ENCODE measurements at regions not wholly inside any gene's neighbourhood (a gene's known extent, or its start where the extent isn't known, plus 50 kb on each side); places are given as distances from the start of the nearest gene placed in this dataset.

DNA sequence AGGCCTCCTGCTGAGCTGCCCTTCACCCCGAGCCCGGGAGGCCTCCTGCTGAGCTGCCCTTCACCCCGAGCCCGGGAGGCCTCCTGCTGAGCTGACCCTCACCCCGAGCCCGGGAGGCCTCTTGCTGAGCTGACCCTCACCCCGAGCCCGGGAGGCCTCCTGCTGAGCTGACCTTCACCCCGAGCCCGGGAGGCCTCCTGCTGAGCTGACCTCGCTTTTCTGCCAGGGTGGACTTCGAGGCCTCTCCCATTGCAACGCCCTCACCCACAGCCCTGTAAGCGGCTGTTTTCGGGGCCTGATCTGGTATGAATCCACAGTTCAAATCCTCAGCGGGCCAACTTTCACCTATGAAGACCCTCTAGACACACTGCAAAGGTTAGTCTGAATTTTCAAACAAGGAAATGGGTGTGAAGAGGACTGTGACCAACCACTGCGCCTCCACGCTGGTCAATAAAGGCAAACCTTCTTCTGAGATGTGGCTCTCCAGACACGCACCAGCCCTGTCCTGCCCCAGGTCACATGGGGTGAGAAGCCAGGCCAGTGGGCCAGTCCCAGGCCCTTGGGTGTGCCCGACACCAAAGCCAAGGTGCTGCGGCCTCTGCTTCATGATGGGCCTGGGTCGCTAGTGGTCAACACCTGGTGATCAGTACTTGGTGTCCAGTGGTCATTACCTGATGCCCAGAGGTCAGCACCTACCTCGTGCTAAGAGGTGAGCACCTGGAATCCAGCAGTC lies 225.1 kb upstream of the SALL3 start:
- H3K4me3 ChIP-seq (replicated peaks in 1 of 3; ENCODE audit: insufficient read depth in 1 of 3, low read depth in 2 of 3, low read length in 3 of 3): no peak overlapping the region
- H3K4me1 ChIP-seq (ENCODE audit: insufficient read depth, low read length): peaks cover 6% of the 10 kb centered on the region; the same call in 1 of the 2 replicates
- BruUV-seq (replicated peaks): no TSS peak
- CTCF ChIA-PET (ENCODE audit: low intra/inter-chr PET ratio, low total read pairs): no interaction called here
- no peaks in the 10 kb centered on the region for H4K20me1 ChIP-seq (ENCODE audit: insufficient read depth, low read length)
- H2AFZ ChIP-seq (ENCODE audit: low read length): no peak overlapping the region
- POLR2A ChIA-PET: no interaction called here
- WGBS (ENCODE audit: low lambda C conversion rate): 10% methylated on average over 6 of the region's 23 CpGs
- in situ Hi-C loops (cut with HindIII; ENCODE audit: extremely low pct_ligation_motif_present, low pct_unique_long_range_greater_than_20kb): no loop called here
- H3K36me3 ChIP-seq (replicated peaks in 1 of 2; ENCODE audit: control insufficient read depth in 1 of 2, insufficient read depth in 2 of 2, low read length in 2 of 2): no peaks in the 10 kb centered on the region
- no peaks in the 10 kb centered on the region for H3K79me2 ChIP-seq (ENCODE audit: insufficient read depth, low read length)
- no peak overlapping the region for H3K4me2 ChIP-seq (ENCODE audit: low read depth, low read length)
- intact Hi-C loops (cut with micrococcal nuclease; ENCODE audit: unreplicated experiment): no loop called here
- H3K27me3 ChIP-seq (ENCODE audit: control insufficient read depth in 1 of 2, insufficient read depth in 2 of 2, low read length in 2 of 2): no peaks in the 10 kb centered on the region; a peak in 1 of 5 replicates
- ATAC-seq: no peak
- no peak for FAIRE-seq
- no peak overlapping the region for H3K27ac ChIP-seq (ENCODE audit: extremely low read length, insufficient read depth, low read length)
- no peak for DNase-seq (ENCODE audit: low spot score)
- no peak overlapping the region for H3K9ac ChIP-seq (ENCODE audit: insufficient read depth, low read depth, low read length)
- no peaks in the 10 kb centered on the region for H3K9me3 ChIP-seq (ENCODE audit: low read length)
- TF ChIP-seq SMAD9 (CRISPR knock-in tag; IDR thresholded peaks at IDR 0.05): no peak
- no peak for TF ChIP-seq KAT2B (IDR thresholded peaks at IDR 0.05; ENCODE audit: borderline replicate concordance, low read depth, low read length)
- TF ChIP-seq HNF4A (CRISPR knock-in tag; IDR thresholded peaks at IDR 0.05): 0 out of 2 replicates have a peak, but pooled peaks have one; percentile 15
- TF ChIP-seq, protein P1, sequence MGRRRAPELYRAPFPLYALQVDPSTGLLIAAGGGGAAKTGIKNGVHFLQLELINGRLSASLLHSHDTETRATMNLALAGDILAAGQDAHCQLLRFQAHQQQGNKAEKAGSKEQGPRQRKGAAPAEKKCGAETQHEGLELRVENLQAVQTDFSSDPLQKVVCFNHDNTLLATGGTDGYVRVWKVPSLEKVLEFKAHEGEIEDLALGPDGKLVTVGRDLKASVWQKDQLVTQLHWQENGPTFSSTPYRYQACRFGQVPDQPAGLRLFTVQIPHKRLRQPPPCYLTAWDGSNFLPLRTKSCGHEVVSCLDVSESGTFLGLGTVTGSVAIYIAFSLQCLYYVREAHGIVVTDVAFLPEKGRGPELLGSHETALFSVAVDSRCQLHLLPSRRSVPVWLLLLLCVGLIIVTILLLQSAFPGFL (CRISPR knock-in tag; IDR thresholded peaks at IDR 0.05): no peak
- TF ChIP-seq NR2F1 (CRISPR knock-in tag; IDR thresholded peaks at IDR 0.05): peak in 1 of 2 experiments; percentile 32; a peak in 1 of 4 replicates
- TF ChIP-seq RCOR2 (CRISPR knock-in tag; IDR thresholded peaks at IDR 0.05): no peak
- no peak for TF ChIP-seq SRY (CRISPR knock-in tag; IDR thresholded peaks at IDR 0.05)
- peak; percentile 54; the same call in 1 of the 2 replicates for TF ChIP-seq ESRRA (CRISPR knock-in tag; IDR thresholded peaks at IDR 0.05; ENCODE audit: low read depth)
- no peak for TF ChIP-seq ZNF777 (CRISPR knock-in tag; IDR thresholded peaks at IDR 0.05)
- no peak for TF ChIP-seq ZFX (CRISPR knock-in tag; IDR thresholded peaks at IDR 0.05; ENCODE audit: low read depth)
- no peak for TF ChIP-seq MBNL3 (CRISPR knock-in tag; conservative IDR thresholded peaks at IDR 0.05)
- TF ChIP-seq, protein P2, sequence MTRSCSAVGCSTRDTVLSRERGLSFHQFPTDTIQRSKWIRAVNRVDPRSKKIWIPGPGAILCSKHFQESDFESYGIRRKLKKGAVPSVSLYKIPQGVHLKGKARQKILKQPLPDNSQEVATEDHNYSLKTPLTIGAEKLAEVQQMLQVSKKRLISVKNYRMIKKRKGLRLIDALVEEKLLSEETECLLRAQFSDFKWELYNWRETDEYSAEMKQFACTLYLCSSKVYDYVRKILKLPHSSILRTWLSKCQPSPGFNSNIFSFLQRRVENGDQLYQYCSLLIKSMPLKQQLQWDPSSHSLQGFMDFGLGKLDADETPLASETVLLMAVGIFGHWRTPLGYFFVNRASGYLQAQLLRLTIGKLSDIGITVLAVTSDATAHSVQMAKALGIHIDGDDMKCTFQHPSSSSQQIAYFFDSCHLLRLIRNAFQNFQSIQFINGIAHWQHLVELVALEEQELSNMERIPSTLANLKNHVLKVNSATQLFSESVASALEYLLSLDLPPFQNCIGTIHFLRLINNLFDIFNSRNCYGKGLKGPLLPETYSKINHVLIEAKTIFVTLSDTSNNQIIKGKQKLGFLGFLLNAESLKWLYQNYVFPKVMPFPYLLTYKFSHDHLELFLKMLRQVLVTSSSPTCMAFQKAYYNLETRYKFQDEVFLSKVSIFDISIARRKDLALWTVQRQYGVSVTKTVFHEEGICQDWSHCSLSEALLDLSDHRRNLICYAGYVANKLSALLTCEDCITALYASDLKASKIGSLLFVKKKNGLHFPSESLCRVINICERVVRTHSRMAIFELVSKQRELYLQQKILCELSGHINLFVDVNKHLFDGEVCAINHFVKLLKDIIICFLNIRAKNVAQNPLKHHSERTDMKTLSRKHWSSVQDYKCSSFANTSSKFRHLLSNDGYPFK (CRISPR knock-in tag; IDR thresholded peaks at IDR 0.05; ENCODE audit: borderline replicate concordance): no peak
- peak; percentile 29; the same call in 1 of the 2 replicates for TF ChIP-seq RARA (CRISPR knock-in tag; IDR thresholded peaks at IDR 0.05)
- TF ChIP-seq NR2C2 (CRISPR knock-in tag; IDR thresholded peaks at IDR 0.05; ENCODE audit: borderline replicate concordance): peak; percentile 33; the same call in 1 of the 2 replicates
- TF ChIP-seq, protein P3, sequence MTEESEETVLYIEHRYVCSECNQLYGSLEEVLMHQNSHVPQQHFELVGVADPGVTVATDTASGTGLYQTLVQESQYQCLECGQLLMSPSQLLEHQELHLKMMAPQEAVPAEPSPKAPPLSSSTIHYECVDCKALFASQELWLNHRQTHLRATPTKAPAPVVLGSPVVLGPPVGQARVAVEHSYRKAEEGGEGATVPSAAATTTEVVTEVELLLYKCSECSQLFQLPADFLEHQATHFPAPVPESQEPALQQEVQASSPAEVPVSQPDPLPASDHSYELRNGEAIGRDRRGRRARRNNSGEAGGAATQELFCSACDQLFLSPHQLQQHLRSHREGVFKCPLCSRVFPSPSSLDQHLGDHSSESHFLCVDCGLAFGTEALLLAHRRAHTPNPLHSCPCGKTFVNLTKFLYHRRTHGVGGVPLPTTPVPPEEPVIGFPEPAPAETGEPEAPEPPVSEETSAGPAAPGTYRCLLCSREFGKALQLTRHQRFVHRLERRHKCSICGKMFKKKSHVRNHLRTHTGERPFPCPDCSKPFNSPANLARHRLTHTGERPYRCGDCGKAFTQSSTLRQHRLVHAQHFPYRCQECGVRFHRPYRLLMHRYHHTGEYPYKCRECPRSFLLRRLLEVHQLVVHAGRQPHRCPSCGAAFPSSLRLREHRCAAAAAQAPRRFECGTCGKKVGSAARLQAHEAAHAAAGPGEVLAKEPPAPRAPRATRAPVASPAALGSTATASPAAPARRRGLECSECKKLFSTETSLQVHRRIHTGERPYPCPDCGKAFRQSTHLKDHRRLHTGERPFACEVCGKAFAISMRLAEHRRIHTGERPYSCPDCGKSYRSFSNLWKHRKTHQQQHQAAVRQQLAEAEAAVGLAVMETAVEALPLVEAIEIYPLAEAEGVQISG (CRISPR knock-in tag; IDR thresholded peaks at IDR 0.05): no peak
- no peak for TF ChIP-seq HOXA3 (CRISPR knock-in tag; IDR thresholded peaks at IDR 0.05)
- TF ChIP-seq RFXAP (CRISPR knock-in tag; IDR thresholded peaks at IDR 0.05; ENCODE audit: borderline replicate concordance): no peak
- no peak for TF ChIP-seq ASH2L (IDR thresholded peaks at IDR 0.05; ENCODE audit: insufficient read length, low read depth, low read length)
- no peak for TF ChIP-seq NCOR1 (IDR thresholded peaks at IDR 0.05; ENCODE audit: borderline replicate concordance, low read length)

Measured in HepG2 (cell line).